OCI-LY3 (cell line): ENCODE measurements at regions not wholly inside any gene's neighbourhood (a gene's known extent, or its start where the extent isn't known, plus 50 kb on each side); places are given as distances from the start of the nearest gene placed in this dataset.

ENCODE experiments used
- H2AFZ ChIP-seq: fragments of 200-600, 300-600 bp; shearing (Covaris generic); 2 replicates; pipeline ENCODE4 v1.6.0; 2014; ENCODE audit warnings: antibody characterized with exemption, low read depth, low read length
- H3K27ac ChIP-seq: fragments of 200-600, 300-600 bp; sonication (generic); 2 replicates; pipeline ENCODE4 v1.5.1; 2014; ENCODE audit warnings: mild to moderate bottlenecking, low read length, moderate library complexity, mixed read lengths
- H3K27me3 ChIP-seq: fragments of 200-600, 300-600 bp; sonication (generic); 2 replicates; pipeline ENCODE4 v1.6.1; 2014; ENCODE audit warnings: low read depth, low read length, mixed read lengths
- H3K36me3 ChIP-seq: fragments of 200-600, 300-600 bp; sonication (generic); replicated peaks from 2 replicates; pipeline ENCODE3; 2014; ENCODE audit warnings: low read depth, low read length, mixed read lengths
- H3K4me1 ChIP-seq: fragments of 300-600, 200-600 bp; sonication (generic); 2 replicates; pipeline ENCODE4 v1.6.1; 2014; ENCODE audit warnings: low read length, mixed read lengths
- H3K4me2 ChIP-seq: fragments of 200-600, 300-600 bp; sonication (generic); 2 replicates; pipeline ENCODE4 v1.6.1; 2014; ENCODE audit warnings: low read length, mixed read lengths
- H3K4me3 ChIP-seq: fragments of 300-600, 200-600 bp; sonication (generic); 2 replicates; pipeline ENCODE4 v1.5.1; 2014; ENCODE audit warnings: antibody characterized with exemption, mild to moderate bottlenecking, low read length, moderate library complexity
- H3K79me2 ChIP-seq: fragments of 300-600, 200-600 bp; shearing (Covaris generic); 2 replicates; pipeline ENCODE4 v1.6.1; 2014; ENCODE audit warnings: mild to moderate bottlenecking, low read length, mixed read lengths
- H3K9ac ChIP-seq: fragments of 300-600, 200-600 bp; shearing (Covaris generic); 2 replicates; pipeline ENCODE4 v1.6.0; 2014; ENCODE audit warnings: mild to moderate bottlenecking, low read length, moderate library complexity
- H3K9me3 ChIP-seq: fragments of 200-600, 300-600 bp; shearing (Covaris generic); 2 replicates; pipeline ENCODE4 v1.6.1; 2014; ENCODE audit warnings: low read length, mixed read lengths; ENCODE audit not compliant: insufficient read depth
- H4K20me1 ChIP-seq: fragments of 200-600, 300-600 bp; sonication (generic); 2 replicates; pipeline ENCODE4 v1.6.1; 2016; ENCODE audit warnings: low read length, mixed read lengths; ENCODE audit not compliant: insufficient read depth
- CTCF ChIP-seq: fragments of 200-600, 300-600 bp; sonication (generic); IDR thresholded peaks from 2 replicates; pipeline ENCODE4 v1.5.1; 2014; ENCODE audit warnings: antibody characterized with exemption, low read length, low read depth
- EZH2phosphoT487 ChIP-seq: fragments of 200-600 bp; shearing (Covaris generic); IDR thresholded peaks from 2 replicates; pipeline ENCODE4 v1.6.1; 2018; ENCODE audit warnings: antibody characterized with exemption, mixed run types, low read depth

GRCh38 chr2:37816036-37816435 lies 109.1 kb upstream of the RMDN2 start:
- Histone ChIP-seq H3K27me3 (no peaks in the 10 kb centered on the region; the same call in 1 of the 2 replicates), H3K27ac (no peak overlapping the region), H4K20me1 (no peaks in the 10 kb centered on the region), H3K9me3 (0 out of 2 replicates have a peak, but pooled peaks cover 2% of the 10 kb centered on the region), H3K36me3 (no peaks in the 10 kb centered on the region), H2AFZ (no peak overlapping the region), H3K4me3 (no peak overlapping the region), H3K9ac (no peak overlapping the region), H3K4me1 (no peaks in the 10 kb centered on the region), H3K4me2 (no peak overlapping the region), H3K79me2 (no peaks in the 10 kb centered on the region)
- TF ChIP-seq CTCF: no peak
- TF ChIP-seq EZH2phosphoT487: no peak

GRCh38 chr2:37816686-37817085 lies 108.4 kb upstream of the RMDN2 start:
- TF ChIP-seq CTCF (no peak), EZH2phosphoT487 (no peak)
- Histone ChIP-seq H4K20me1 (no peaks in the 10 kb centered on the region), H2AFZ (no peak overlapping the region), H3K4me2 (no peak overlapping the region), H3K4me3 (no peak overlapping the region), H3K27me3 (no peaks in the 10 kb centered on the region; the same call in 1 of the 2 replicates), H3K4me1 (no peaks in the 10 kb centered on the region), H3K9ac (no peak overlapping the region), H3K27ac (no peak overlapping the region), H3K9me3 (0 out of 2 replicates have a peak, but pooled peaks cover 2% of the 10 kb centered on the region), H3K36me3 (no peaks in the 10 kb centered on the region), H3K79me2 (no peaks in the 10 kb centered on the region)

- H3K4me3 ChIP-seq: no peak overlapping the region
- no peak overlapping the region for H2AFZ ChIP-seq
- no peaks in the 10 kb centered on the region for H3K79me2 ChIP-seq
- H3K27ac ChIP-seq: no peak overlapping the region
- no peaks in the 10 kb centered on the region for H3K36me3 ChIP-seq
- H3K9me3 ChIP-seq: 0 out of 2 replicates have a peak, but pooled peaks cover 2% of the 10 kb centered on the region
- TF ChIP-seq CTCF (no peak), EZH2phosphoT487 (no peak)
- H4K20me1 ChIP-seq: no peaks in the 10 kb centered on the region
- no peak overlapping the region for H3K9ac ChIP-seq
- no peak overlapping the region for H3K4me2 ChIP-seq
- peaks cover 5% of the 10 kb centered on the region; the same call in 1 of the 2 replicates for H3K4me1 ChIP-seq
- no peaks in the 10 kb centered on the region for H3K27me3 ChIP-seq
Observed at GRCh38 chr2:37819186-37819585, 105.9 kb upstream of the RMDN2 start.

- Histone ChIP-seq H4K20me1 (no peaks in the 10 kb centered on the region), H3K4me2 (no peak overlapping the region), H3K9ac (no peak overlapping the region), H3K36me3 (no peaks in the 10 kb centered on the region), H3K79me2 (no peaks in the 10 kb centered on the region), H3K9me3 (0 out of 2 replicates have a peak, but pooled peaks cover 2% of the 10 kb centered on the region), H3K27ac (no peak overlapping the region), H3K27me3 (no peaks in the 10 kb centered on the region), H3K4me1 (peaks cover 5% of the 10 kb centered on the region; the same call in 1 of the 2 replicates), H3K4me3 (no peak overlapping the region), H2AFZ (no peak overlapping the region)
- TF ChIP-seq CTCF (no peak), EZH2phosphoT487 (no peak)
Observed at GRCh38 chr2:37820471-37820986, 104.6 kb upstream of the RMDN2 start.
